Mucosa of gallbladder (tissue), 1 donor: ENCODE measurements at regions not wholly inside any gene's neighbourhood (a gene's known extent, or its start where the extent isn't known, plus 50 kb on each side); places are given as distances from the start of the nearest gene placed in this dataset.

Experiments used
- DNase-seq: peaks from one replicate; pipeline ENCODE4 v3.0.0-alpha.2; 2020; ENCODE audit warnings: low spot score
- donor health status: DM: no; HTN: no; CAD: no.

GRCh38 chr10:90321132-90321816 lies 536.6 kb downstream of the HTR7 start:
- DNase-seq: no peak

- no peak for DNase-seq
Measured at GRCh38 chr10:90326498-90327267, 531.2 kb downstream of the HTR7 start.

GRCh38 chr10:90327611-90328010 lies 530.2 kb downstream of the HTR7 start:
- no peak for DNase-seq

- no peak for DNase-seq
Measured at GRCh38 chr10:90328459-90328858, 529.4 kb downstream of the HTR7 start.

- DNase-seq: no peak
Measured at GRCh38 chr10:90328896-90329295, 528.9 kb downstream of the HTR7 start.

GRCh38 chr10:90337316-90337715 lies 520.5 kb downstream of the HTR7 start:
- no peak for DNase-seq

- DNase-seq: no peak
Measured at GRCh38 chr10:90342480-90342879, 515.4 kb downstream of the HTR7 start.

- DNase-seq: no peak
Measured at GRCh38 chr10:90344226-90344625, 513.6 kb downstream of the HTR7 start.

- no peak for DNase-seq
Measured at GRCh38 chr10:90347239-90347638, 510.6 kb downstream of the HTR7 start.

- DNase-seq: no peak
Measured at GRCh38 chr10:90350122-90350521, 507.7 kb downstream of the HTR7 start.

GRCh38 chr10:90352288-90352687 lies 505.6 kb downstream of the HTR7 start:
- DNase-seq: no peak

- DNase-seq: no peak
Measured at GRCh38 chr10:90354914-90355313, 502.9 kb downstream of the HTR7 start.

- DNase-seq: no peak
Measured at GRCh38 chr10:90363799-90364483, 493.9 kb downstream of the HTR7 start.

GRCh38 chr10:90372451-90372850 lies 485.4 kb downstream of the HTR7 start:
- DNase-seq: no peak

- DNase-seq: no peak
Measured at GRCh38 chr10:90373911-90374310, 483.9 kb downstream of the HTR7 start.

- no peak for DNase-seq
Measured at GRCh38 chr10:90378524-90379076, 479.2 kb downstream of the HTR7 start.

GRCh38 chr10:90381468-90381867 lies 476.4 kb downstream of the HTR7 start:
- DNase-seq: no peak

GRCh38 chr10:90389876-90390275 lies 468.0 kb downstream of the HTR7 start:
- DNase-seq: no peak

- no peak for DNase-seq
Measured at GRCh38 chr10:90394311-90394710, 463.5 kb downstream of the HTR7 start.

GRCh38 chr10:90396721-90397120 lies 461.1 kb downstream of the HTR7 start:
- DNase-seq: no peak

- DNase-seq: no peak
Measured at GRCh38 chr10:90398566-90398965, 459.3 kb downstream of the HTR7 start.

- no peak for DNase-seq
Measured at GRCh38 chr10:90399782-90400181, 458.1 kb downstream of the HTR7 start.
